Karpas-422 (cell line): ENCODE measurements at regions not wholly inside any gene's neighbourhood (a gene's known extent, or its start where the extent isn't known, plus 50 kb on each side); places are given as distances from the start of the nearest gene placed in this dataset.

Experiments used
- DNase-seq: peaks from one replicate; pipeline ENCODE4 v3.0.0-alpha.2; 2015
- H2AFZ ChIP-seq: fragments of 200-600 bp; sonication (generic); 2 replicates; pipeline ENCODE4 v1.6.1; 2014; ENCODE audit warnings: antibody characterized with exemption, low read length, mixed read lengths
- H3K27ac ChIP-seq: fragments of 200-600 bp; sonication (generic); 2 replicates; pipeline ENCODE4 v1.5.1; 2014; ENCODE audit warnings: mild to moderate bottlenecking, low read length, moderate library complexity
- H3K27me3 ChIP-seq: fragments of 200-600 bp; sonication (generic); 2 replicates; pipeline ENCODE4 v1.6.1; 2014; ENCODE audit warnings: low read length, mixed read lengths
- H3K36me3 ChIP-seq: fragments of 200-600 bp; sonication (generic); 2 replicates; pipeline ENCODE4 v1.6.1; 2014; ENCODE audit warnings: low read length, mixed read lengths; ENCODE audit not compliant: insufficient read depth
- H3K4me1 ChIP-seq: fragments of 200-600 bp; sonication (generic); 2 replicates; pipeline ENCODE4 v1.6.1; 2014; ENCODE audit warnings: mild to moderate bottlenecking, low read length, mixed read lengths
- H3K4me2 ChIP-seq: fragments of 200-600 bp; sonication (generic); 2 replicates; pipeline ENCODE4 v1.6.1; 2014; ENCODE audit warnings: low read length, low read depth, mild to moderate bottlenecking; ENCODE audit not compliant: poor library complexity, severe bottlenecking
- H3K4me3 ChIP-seq: fragments of 200-600 bp; sonication (generic); 2 replicates; pipeline ENCODE4 v1.5.1; 2014; ENCODE audit warnings: mild to moderate bottlenecking, antibody characterized with exemption, low read length, mixed read lengths
- H3K79me2 ChIP-seq: fragments of 200-600 bp; sonication (generic); 2 replicates; pipeline ENCODE4 v1.6.1; 2014; ENCODE audit warnings: mild to moderate bottlenecking, low read length, mixed read lengths
- H3K9ac ChIP-seq: fragments of 200-600 bp; sonication (generic); 2 replicates; pipeline ENCODE4 v1.6.0; 2014; ENCODE audit warnings: low read length
- H3K9me2 ChIP-seq: fragments of 200-600 bp; sonication (generic), shearing (Covaris generic); replicated peaks from 2 replicates; pipeline ENCODE4 v1.6.0; 2014; ENCODE audit warnings: mild to moderate bottlenecking, low read length, moderate library complexity; ENCODE audit not compliant: insufficient read depth
- H3K9me3 ChIP-seq: fragments of 300-700, 200-600 bp; sonication (generic); 2 replicates; pipeline ENCODE4 v1.6.1; 2014; ENCODE audit warnings: low read length, mixed read lengths
- H4K20me1 ChIP-seq: fragments of 200-600 bp; sonication (generic); 2 replicates; pipeline ENCODE4 v1.6.1; 2014; ENCODE audit warnings: mild to moderate bottlenecking, antibody characterized with exemption, low read length, low read depth; ENCODE audit not compliant: insufficient read depth

- no peaks in the 10 kb centered on the region for H3K27me3 ChIP-seq
These were observed 390.9 kb upstream of the PRICKLE1 start for GRCh38 chr12:42980441-42980840.

GRCh38 chr12:42979746-42980145, 390.2 kb upstream of the PRICKLE1 start:
- Histone ChIP-seq H3K27ac (no peak overlapping the region), H3K4me3 (no peak overlapping the region), H3K4me2 (no peak overlapping the region), H2AFZ (no peak overlapping the region), H3K9me3 (no peaks in the 10 kb centered on the region), H3K27me3 (no peaks in the 10 kb centered on the region), H3K9ac (no peak overlapping the region), H4K20me1 (no peaks in the 10 kb centered on the region), H3K79me2 (no peaks in the 10 kb centered on the region), H3K4me1 (no peaks in the 10 kb centered on the region), H3K9me2 (no peaks in the 10 kb centered on the region), H3K36me3 (no peaks in the 10 kb centered on the region)
- DNase-seq, result no peak

More at GRCh38 chr12:42980441-42980840, 390.9 kb upstream of the PRICKLE1 start:
- Histone ChIP-seq H3K36me3 (no peaks in the 10 kb centered on the region), H3K4me2 (no peak overlapping the region), H3K9me3 (no peaks in the 10 kb centered on the region), H3K9me2 (no peaks in the 10 kb centered on the region), H2AFZ (no peak overlapping the region; the same call in 1 of the 2 replicates), H3K27ac (no peak overlapping the region), H3K4me3 (no peak overlapping the region), H3K9ac (no peak overlapping the region), H3K79me2 (no peaks in the 10 kb centered on the region), H4K20me1 (no peaks in the 10 kb centered on the region), H3K4me1 (no peaks in the 10 kb centered on the region)
- no peak for DNase-seq

DNA sequence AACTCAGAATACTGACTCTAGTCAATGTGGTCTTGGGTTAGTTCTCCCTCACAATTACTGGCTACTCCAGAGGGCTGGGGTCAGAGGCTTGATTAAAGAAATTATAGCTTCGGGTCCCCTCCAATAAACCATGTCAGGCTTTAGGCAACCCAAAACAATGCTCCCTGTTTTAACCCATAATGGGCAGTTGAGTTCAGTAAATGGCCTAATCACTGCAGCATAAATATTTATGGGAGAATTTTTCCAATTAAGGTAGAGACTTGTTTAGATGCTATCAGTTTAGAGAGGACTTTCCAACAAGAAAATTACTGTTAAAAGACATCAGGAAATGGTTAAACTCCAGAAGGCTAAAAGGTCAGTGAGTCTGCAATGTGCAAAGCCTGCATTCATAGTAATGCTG, 389.2 kb upstream of the PRICKLE1 start:
- no peak overlapping the region for H3K4me2 ChIP-seq
- H3K27me3 ChIP-seq, result no peaks in the 10 kb centered on the region
- no peaks in the 10 kb centered on the region for H3K79me2 ChIP-seq
- H3K27ac ChIP-seq, result no peak overlapping the region
- no peak overlapping the region for H3K9ac ChIP-seq
- no peaks in the 10 kb centered on the region for H3K9me3 ChIP-seq
- no peak for DNase-seq
- H2AFZ ChIP-seq, result no peak overlapping the region
- H3K9me2 ChIP-seq, result no peaks in the 10 kb centered on the region
- H4K20me1 ChIP-seq, result no peaks in the 10 kb centered on the region
- H3K4me3 ChIP-seq, result no peak overlapping the region
- H3K4me1 ChIP-seq, result no peaks in the 10 kb centered on the region
- no peaks in the 10 kb centered on the region for H3K36me3 ChIP-seq

- H3K79me2 ChIP-seq, result no peaks in the 10 kb centered on the region
- H3K9me2 ChIP-seq, result no peaks in the 10 kb centered on the region
- no peaks in the 10 kb centered on the region for H3K9me3 ChIP-seq
- no peak overlapping the region for H3K4me3 ChIP-seq
- H3K36me3 ChIP-seq, result no peaks in the 10 kb centered on the region
- no peaks in the 10 kb centered on the region for H3K4me1 ChIP-seq
- H3K9ac ChIP-seq, result no peak overlapping the region
- H3K27ac ChIP-seq, result no peak overlapping the region
- H3K4me2 ChIP-seq, result no peak overlapping the region
- DNase-seq, result no peak
- 0 out of 2 replicates have a peak, but pooled peaks cover 2% of the 10 kb centered on the region for H3K27me3 ChIP-seq
- no peak overlapping the region for H2AFZ ChIP-seq
- no peaks in the 10 kb centered on the region for H4K20me1 ChIP-seq
These were observed 388.1 kb upstream of the PRICKLE1 start for GRCh38 chr12:42977451-42978230.

- Histone ChIP-seq H3K36me3 (no peaks in the 10 kb centered on the region), H2AFZ (no peak overlapping the region)
These were observed 387.1 kb upstream of the PRICKLE1 start for GRCh38 chr12:42976620-42977019.

DNA sequence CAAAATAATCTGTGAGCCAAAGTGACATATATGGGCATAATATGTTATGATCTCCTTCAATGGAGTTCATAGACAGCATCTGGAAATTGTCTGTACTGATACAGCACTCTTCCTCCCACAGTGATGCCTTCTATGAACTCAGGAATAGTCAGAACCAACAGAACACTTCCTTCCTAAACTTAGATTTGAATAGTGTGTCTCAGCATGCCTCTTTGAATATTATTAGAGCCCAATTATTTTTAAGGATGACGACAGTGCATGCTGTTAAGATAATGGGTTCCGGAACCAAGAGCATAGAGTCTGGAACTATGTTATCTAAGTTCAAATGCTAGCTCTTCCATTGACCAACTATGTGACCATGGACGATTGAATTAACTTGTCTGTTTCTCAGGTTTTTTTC, 386.6 kb upstream of the PRICKLE1 start:
- Histone ChIP-seq H3K4me2 (no peak overlapping the region), H4K20me1 (no peaks in the 10 kb centered on the region), H3K9me2 (no peaks in the 10 kb centered on the region), H3K9me3 (no peaks in the 10 kb centered on the region), H3K4me1 (no peaks in the 10 kb centered on the region), H3K36me3 (no peaks in the 10 kb centered on the region), H3K9ac (no peak overlapping the region), H3K79me2 (no peaks in the 10 kb centered on the region), H2AFZ (no peak overlapping the region), H3K27ac (no peak overlapping the region), H3K27me3 (0 out of 2 replicates have a peak, but pooled peaks cover 2% of the 10 kb centered on the region), H3K4me3 (no peak overlapping the region)
- DNase-seq, result no peak

More at GRCh38 chr12:42976620-42977019, 387.1 kb upstream of the PRICKLE1 start:
- Histone ChIP-seq H3K79me2 (no peaks in the 10 kb centered on the region), H3K9me2 (no peaks in the 10 kb centered on the region), H3K4me3 (no peak overlapping the region), H3K9me3 (no peaks in the 10 kb centered on the region), H3K9ac (no peak overlapping the region), H3K4me2 (no peak overlapping the region), H3K27ac (no peak overlapping the region), H4K20me1 (no peaks in the 10 kb centered on the region), H3K27me3 (0 out of 2 replicates have a peak, but pooled peaks cover 2% of the 10 kb centered on the region), H3K4me1 (no peaks in the 10 kb centered on the region)
- DNase-seq, result no peak

- no peak for DNase-seq
- no peaks in the 10 kb centered on the region for H3K36me3 ChIP-seq
- 0 out of 2 replicates have a peak, but pooled peaks cover 2% of the 10 kb centered on the region for H3K27me3 ChIP-seq
- no peak overlapping the region for H3K9ac ChIP-seq
- no peak overlapping the region for H3K4me2 ChIP-seq
- no peaks in the 10 kb centered on the region for H3K9me3 ChIP-seq
- no peaks in the 10 kb centered on the region for H3K9me2 ChIP-seq
- H3K4me3 ChIP-seq, result no peak overlapping the region
- H2AFZ ChIP-seq, result no peak overlapping the region
- H3K27ac ChIP-seq, result no peak overlapping the region
- no peaks in the 10 kb centered on the region for H3K79me2 ChIP-seq
- no peaks in the 10 kb centered on the region for H4K20me1 ChIP-seq
- H3K4me1 ChIP-seq, result peaks cover 14% of the 10 kb centered on the region
These were observed 379.8 kb upstream of the PRICKLE1 start for GRCh38 chr12:42969355-42969754.

- Histone ChIP-seq H3K9me3 (no peaks in the 10 kb centered on the region), H3K9ac (no peak overlapping the region), H3K9me2 (no peaks in the 10 kb centered on the region), H3K79me2 (no peaks in the 10 kb centered on the region), H3K4me1 (peaks cover 14% of the 10 kb centered on the region), H3K36me3 (no peaks in the 10 kb centered on the region), H3K27ac (no peak overlapping the region), H3K4me3 (no peak overlapping the region), H2AFZ (no peak overlapping the region), H3K4me2 (peak overlapping the region; percentile 37), H4K20me1 (no peaks in the 10 kb centered on the region), H3K27me3 (0 out of 2 replicates have a peak, but pooled peaks cover 2% of the 10 kb centered on the region)
- DNase-seq, result no peak
These were observed 378.9 kb upstream of the PRICKLE1 start for GRCh38 chr12:42968426-42968825.
